MM.1S (cell line): ENCODE measurements at regions not wholly inside any gene's neighbourhood (a gene's known extent, or its start where the extent isn't known, plus 50 kb on each side); places are given as distances from the start of the nearest gene placed in this dataset.

Source experiments
- DNase-seq: peaks from one replicate; pipeline ENCODE4 v3.0.0-alpha.2; 2015
- H2AFZ ChIP-seq: fragments of 300-600 bp; sonication (generic); 2 replicates; pipeline ENCODE4 v1.6.0; 2016; ENCODE audit warnings: antibody characterized with exemption, low read length
- H3F3A ChIP-seq: fragments of 300-600 bp; sonication (generic); 2 replicates; pipeline ENCODE4 v1.6.1; 2016; ENCODE audit warnings: mild to moderate bottlenecking, antibody characterized with exemption, low read length, moderate library complexity, mixed read lengths; ENCODE audit not compliant: insufficient read depth
- H3K27ac ChIP-seq: fragments of 300-600 bp; sonication (generic); 2 replicates; pipeline ENCODE4 v1.5.1; 2016; ENCODE audit warnings: mild to moderate bottlenecking, low read length
- H3K27me3 ChIP-seq: fragments of 300-600 bp; sonication (generic); replicated peaks from 2 replicates; pipeline ENCODE4 v1.6.0; 2016; ENCODE audit warnings: low read length; ENCODE audit not compliant: insufficient read depth
- H3K36me3 ChIP-seq: fragments of 300-600 bp; sonication (generic); replicated peaks from 2 replicates; pipeline ENCODE4 v1.6.1; 2016; ENCODE audit warnings: mild to moderate bottlenecking, low read length, mixed read lengths; ENCODE audit not compliant: insufficient read depth
- H3K4me1 ChIP-seq: fragments of 300-600 bp; sonication (generic); 2 replicates; pipeline ENCODE4 v1.6.1; 2016; ENCODE audit warnings: low read length, mixed read lengths
- H3K4me2 ChIP-seq: fragments of 300-600 bp; sonication (generic); 2 replicates; pipeline ENCODE4 v1.6.0; 2016; ENCODE audit warnings: low read depth, low read length
- H3K4me3 ChIP-seq: fragments of 300-600 bp; sonication (generic); 2 replicates; pipeline ENCODE4 v1.5.1; 2016; ENCODE audit warnings: low read length, mixed read lengths
- H3K79me2 ChIP-seq: fragments of 300-600 bp; sonication (generic); 2 replicates; pipeline ENCODE4 v1.6.1; 2016; ENCODE audit warnings: mixed run types, low read length, mixed read lengths
- H3K9ac ChIP-seq: fragments of 300-600 bp; sonication (generic); 2 replicates; pipeline ENCODE4 v1.6.1; 2016; ENCODE audit warnings: low read length, mixed read lengths
- H3K9me2 ChIP-seq: fragments of 300-600 bp; sonication (generic); replicated peaks from 2 replicates; pipeline ENCODE4 v1.6.1; 2016; ENCODE audit warnings: mild to moderate bottlenecking, low read length, mixed read lengths; ENCODE audit not compliant: insufficient read depth
- H3K9me3 ChIP-seq: fragments of 300-600 bp; sonication (generic); replicated peaks from 2 replicates; pipeline ENCODE4 v1.6.1; 2016; ENCODE audit warnings: mild to moderate bottlenecking, low read length, mixed read lengths; ENCODE audit not compliant: insufficient read depth
- H4K20me1 ChIP-seq: fragments of 300-600 bp; sonication (generic); 2 replicates; pipeline ENCODE4 v1.6.1; 2016; ENCODE audit warnings: mild to moderate bottlenecking, low read length, moderate library complexity, mixed read lengths; ENCODE audit not compliant: insufficient read depth
- EZH2 ChIP-seq: fragments of 300-600 bp; sonication (generic); optimal IDR thresholded peaks from 2 replicates; pipeline ENCODE3; 2017; ENCODE audit warnings: low read depth, mild to moderate bottlenecking, antibody characterized with exemption, low read length, mixed read lengths
- EZH2phosphoT487 ChIP-seq: fragments of 300-600 bp; sonication (generic); IDR thresholded peaks from 2 replicates; pipeline ENCODE4 v1.6.1; 2018; ENCODE audit warnings: antibody characterized with exemption, low read length
- TF ChIP-seq, protein P1 (sequence below): fragments of 300-600 bp; sonication (generic); IDR thresholded peaks from 2 replicates; pipeline ENCODE4 v1.5.1; 2016; ENCODE audit warnings: antibody characterized with exemption, low read length, mixed read lengths

DNA sequence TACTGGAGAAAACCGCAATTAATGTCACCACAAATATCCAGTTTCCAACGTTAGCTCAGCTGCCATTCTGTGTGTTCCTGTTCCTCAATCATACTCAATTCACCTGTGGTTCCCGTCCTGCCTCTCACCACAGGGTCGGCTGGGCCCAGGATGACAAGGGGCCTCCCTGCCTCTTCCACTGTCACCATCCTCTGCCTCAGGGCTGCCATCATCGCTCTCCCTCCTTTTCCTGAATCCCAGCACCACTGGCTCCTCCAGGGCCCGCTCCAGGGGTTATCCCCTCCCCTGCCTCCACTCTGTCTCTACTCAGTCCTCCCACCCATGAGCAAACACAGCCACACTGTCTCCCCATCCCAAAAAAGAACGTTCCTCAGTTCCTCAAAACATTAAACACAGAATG is 170.9 kb upstream of the NSMCE3 start:
- TF ChIP-seq EZH2phosphoT487 (no peak), EZH2 (no peak)
- TF ChIP-seq, protein P1, sequence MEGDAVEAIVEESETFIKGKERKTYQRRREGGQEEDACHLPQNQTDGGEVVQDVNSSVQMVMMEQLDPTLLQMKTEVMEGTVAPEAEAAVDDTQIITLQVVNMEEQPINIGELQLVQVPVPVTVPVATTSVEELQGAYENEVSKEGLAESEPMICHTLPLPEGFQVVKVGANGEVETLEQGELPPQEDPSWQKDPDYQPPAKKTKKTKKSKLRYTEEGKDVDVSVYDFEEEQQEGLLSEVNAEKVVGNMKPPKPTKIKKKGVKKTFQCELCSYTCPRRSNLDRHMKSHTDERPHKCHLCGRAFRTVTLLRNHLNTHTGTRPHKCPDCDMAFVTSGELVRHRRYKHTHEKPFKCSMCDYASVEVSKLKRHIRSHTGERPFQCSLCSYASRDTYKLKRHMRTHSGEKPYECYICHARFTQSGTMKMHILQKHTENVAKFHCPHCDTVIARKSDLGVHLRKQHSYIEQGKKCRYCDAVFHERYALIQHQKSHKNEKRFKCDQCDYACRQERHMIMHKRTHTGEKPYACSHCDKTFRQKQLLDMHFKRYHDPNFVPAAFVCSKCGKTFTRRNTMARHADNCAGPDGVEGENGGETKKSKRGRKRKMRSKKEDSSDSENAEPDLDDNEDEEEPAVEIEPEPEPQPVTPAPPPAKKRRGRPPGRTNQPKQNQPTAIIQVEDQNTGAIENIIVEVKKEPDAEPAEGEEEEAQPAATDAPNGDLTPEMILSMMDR: no peak
- no peaks in the 10 kb centered on the region for H3K36me3 ChIP-seq
- no peaks in the 10 kb centered on the region for H3K79me2 ChIP-seq

DNA sequence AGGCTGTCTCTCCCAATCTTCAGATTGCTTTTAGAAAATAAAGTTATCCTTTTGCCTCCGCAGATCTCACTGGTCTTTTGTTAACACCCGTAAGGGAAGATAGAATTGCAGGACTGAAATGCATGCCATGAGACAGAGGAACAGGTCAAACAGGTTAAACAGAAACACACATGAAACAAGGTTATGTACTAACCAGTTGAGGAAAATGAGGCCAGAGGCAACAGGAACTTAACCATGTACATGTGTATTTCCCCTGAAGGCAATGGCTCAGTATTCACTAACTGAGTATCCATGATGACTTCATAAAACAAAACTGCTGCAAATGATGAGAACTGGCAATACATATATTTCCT is 169.1 kb upstream of the NSMCE3 start:
- no peak for TF ChIP-seq EZH2phosphoT487
- TF ChIP-seq, protein P1: no peak

More for the DNA sequence above, 170.9 kb upstream of the NSMCE3 start:
- Histone ChIP-seq H3K9me2 (no peaks in the 10 kb centered on the region), H4K20me1 (no peaks in the 10 kb centered on the region), H3K4me2 (no peak overlapping the region), H3F3A (no peaks in the 10 kb centered on the region), H3K27me3 (no peaks in the 10 kb centered on the region), H3K9me3 (no peaks in the 10 kb centered on the region), H3K9ac (no peak overlapping the region), H3K4me3 (no peak overlapping the region), H3K27ac (no peak overlapping the region), H3K4me1 (no peaks in the 10 kb centered on the region), H2AFZ (no peak overlapping the region)
- DNase-seq: no peak

DNA sequence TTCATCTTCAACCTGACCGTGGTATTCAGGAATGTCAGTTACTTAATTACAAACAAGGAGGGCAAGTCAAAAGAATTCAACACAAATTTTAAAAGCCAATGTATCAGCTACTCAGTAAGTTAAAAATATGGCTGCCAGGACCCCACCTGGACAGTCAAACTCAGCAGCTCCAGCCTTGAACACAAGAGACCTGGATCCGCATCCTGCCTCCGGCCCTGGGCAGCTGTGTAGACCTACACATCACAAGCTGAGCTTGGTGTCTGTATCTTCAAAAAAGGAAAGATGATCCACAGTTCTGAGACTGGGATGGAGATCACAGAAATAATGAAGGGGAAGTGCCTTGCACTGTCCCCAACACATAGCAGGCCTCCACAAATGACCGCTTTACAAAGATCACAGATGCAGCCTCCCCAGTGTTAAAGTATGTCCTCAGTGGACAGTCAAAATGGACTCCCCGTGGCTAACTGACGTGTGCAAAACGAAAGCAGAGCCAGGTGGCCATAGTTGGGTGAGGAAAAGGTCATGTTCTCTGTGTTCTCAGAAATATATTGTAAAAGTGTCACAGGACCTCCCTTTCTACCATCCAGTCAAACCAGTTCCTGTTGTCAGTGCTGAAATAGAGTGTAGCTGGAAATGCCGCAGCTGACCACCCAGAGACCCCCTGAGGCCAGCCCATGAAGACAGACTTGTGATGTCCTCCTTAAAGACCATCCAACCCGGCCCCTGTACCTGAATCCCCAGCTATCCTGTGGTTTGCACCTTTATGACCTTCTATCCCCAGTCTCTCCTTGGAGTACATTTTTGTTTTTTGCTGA is 168.5 kb upstream of the NSMCE3 start:
- Histone ChIP-seq H3K9me2 (no peaks in the 10 kb centered on the region), H3K4me1 (no peaks in the 10 kb centered on the region), H2AFZ (no peak overlapping the region), H3K9me3 (no peaks in the 10 kb centered on the region), H3K27me3 (no peaks in the 10 kb centered on the region), H3K27ac (no peak overlapping the region), H3K9ac (no peak overlapping the region), H3K4me3 (no peak overlapping the region), H4K20me1 (no peaks in the 10 kb centered on the region), H3K4me2 (no peak overlapping the region), H3K79me2 (no peaks in the 10 kb centered on the region), H3K36me3 (no peaks in the 10 kb centered on the region), H3F3A (no peaks in the 10 kb centered on the region)
- TF ChIP-seq EZH2: no peak
- TF ChIP-seq, protein P1: no peak
- no peak for TF ChIP-seq EZH2phosphoT487
- DNase-seq: no peak

More for the DNA sequence above, 169.1 kb upstream of the NSMCE3 start:
- H3K27ac ChIP-seq: no peak overlapping the region
- no peak for DNase-seq
- no peaks in the 10 kb centered on the region for H3K27me3 ChIP-seq
- H3K4me2 ChIP-seq: no peak overlapping the region
- H3K9me2 ChIP-seq: no peaks in the 10 kb centered on the region
- no peak overlapping the region for H3K4me3 ChIP-seq
- no peaks in the 10 kb centered on the region for H3F3A ChIP-seq
- H3K36me3 ChIP-seq: no peaks in the 10 kb centered on the region
- no peaks in the 10 kb centered on the region for H4K20me1 ChIP-seq
- no peak overlapping the region for H3K9ac ChIP-seq
- H3K9me3 ChIP-seq: no peaks in the 10 kb centered on the region
- H2AFZ ChIP-seq: no peak overlapping the region
- H3K4me1 ChIP-seq: no peaks in the 10 kb centered on the region
- H3K79me2 ChIP-seq: no peaks in the 10 kb centered on the region
